Mucosa of descending colon (tissue), 3 donors: ENCODE measurements at regions not wholly inside any gene's neighbourhood (a gene's known extent, or its start where the extent isn't known, plus 50 kb on each side); places are given as distances from the start of the nearest gene placed in this dataset.

Experiments used
- ATAC-seq: fragments of 200-7000 bp; cut with Tn5 transposase; one replicate; pipeline ENCODE4 v1.9.1; 2020; ENCODE audit warnings: mild to moderate bottlenecking, moderate library complexity
- DNase-seq, 3 donors: peaks; one replicate each; pipeline ENCODE4 v3.0.0-alpha.2; 2020
- H3K36me3 ChIP-seq: fragments of 200-600 bp; one replicate; pipeline ENCODE4 v1.8.0; 2021; ENCODE audit warnings: low read depth, mild to moderate bottlenecking
- H3K4me1 ChIP-seq: fragments of 200-600 bp; one replicate; pipeline ENCODE4 v1.8.0; 2021; ENCODE audit warnings: low read depth, mild to moderate bottlenecking
- H3K4me3 ChIP-seq: fragments of 200-600 bp; one replicate; pipeline ENCODE4 v1.8.0; 2021; ENCODE audit warnings: mild to moderate bottlenecking
- H3K9me3 ChIP-seq: fragments of 200-600 bp; one replicate; pipeline ENCODE4 v1.8.0; 2021; ENCODE audit warnings: mild to moderate bottlenecking
- intact Hi-C, 2 donors: fragments of 100-400 bp; cut with DNase I in 1 of 2; cut with micrococcal nuclease in 1 of 2; formaldehyde crosslinking; loops; one replicate each; pipeline versions ENCODE4 v1.11.0 to v1.11.1; 2022; cut with DNase I, micrococcal nuclease
- TF ChIP-seq, protein P1 (sequence below): fragments of 200-600 bp; IDR thresholded peaks from one replicate; pipeline ENCODE4 v1.8.0; 2022; ENCODE audit warnings: antibody characterized with exemption, mild to moderate bottlenecking
- donor health status: DM: no; HTN: no; CAD: no; lungs with moderate emphysema.
- donor health status: DM: no; HTN: no; CAD: no.
- donor health status: DM: no; HTN: yes; CAD: no.

- ATAC-seq: no peak
- intact Hi-C loops: no loop called here
- TF ChIP-seq, protein P1, sequence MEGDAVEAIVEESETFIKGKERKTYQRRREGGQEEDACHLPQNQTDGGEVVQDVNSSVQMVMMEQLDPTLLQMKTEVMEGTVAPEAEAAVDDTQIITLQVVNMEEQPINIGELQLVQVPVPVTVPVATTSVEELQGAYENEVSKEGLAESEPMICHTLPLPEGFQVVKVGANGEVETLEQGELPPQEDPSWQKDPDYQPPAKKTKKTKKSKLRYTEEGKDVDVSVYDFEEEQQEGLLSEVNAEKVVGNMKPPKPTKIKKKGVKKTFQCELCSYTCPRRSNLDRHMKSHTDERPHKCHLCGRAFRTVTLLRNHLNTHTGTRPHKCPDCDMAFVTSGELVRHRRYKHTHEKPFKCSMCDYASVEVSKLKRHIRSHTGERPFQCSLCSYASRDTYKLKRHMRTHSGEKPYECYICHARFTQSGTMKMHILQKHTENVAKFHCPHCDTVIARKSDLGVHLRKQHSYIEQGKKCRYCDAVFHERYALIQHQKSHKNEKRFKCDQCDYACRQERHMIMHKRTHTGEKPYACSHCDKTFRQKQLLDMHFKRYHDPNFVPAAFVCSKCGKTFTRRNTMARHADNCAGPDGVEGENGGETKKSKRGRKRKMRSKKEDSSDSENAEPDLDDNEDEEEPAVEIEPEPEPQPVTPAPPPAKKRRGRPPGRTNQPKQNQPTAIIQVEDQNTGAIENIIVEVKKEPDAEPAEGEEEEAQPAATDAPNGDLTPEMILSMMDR: no peak
- DNase-seq: no peak
- H3K4me3 ChIP-seq: no peak overlapping the region
- peaks cover 5% of the 10 kb centered on the region for H3K4me1 ChIP-seq
- H3K9me3 ChIP-seq: no peaks in the 10 kb centered on the region
- H3K36me3 ChIP-seq: no peaks in the 10 kb centered on the region
Observed at GRCh38 chr17:77736721-77737120, 221.8 kb upstream of the TNRC6C start.

GRCh38 chr17:77737442-77738265 lies 220.8 kb upstream of the TNRC6C start:
- Histone ChIP-seq H3K36me3 (no peaks in the 10 kb centered on the region), H3K4me1 (peaks cover 5% of the 10 kb centered on the region), H3K9me3 (no peaks in the 10 kb centered on the region), H3K4me3 (no peak overlapping the region)
- DNase-seq (no peak), ATAC-seq (no peak)
- TF ChIP-seq, protein P1: no peak
- intact Hi-C loops: no loop called here

GRCh38 chr17:77738751-77739531 lies 219.6 kb upstream of the TNRC6C start:
- DNase-seq: no peak
- H3K4me3 ChIP-seq: no peak overlapping the region
- H3K9me3 ChIP-seq: no peaks in the 10 kb centered on the region
- H3K4me1 ChIP-seq: peaks cover 5% of the 10 kb centered on the region
- TF ChIP-seq, protein P1: no peak
- peak; percentile 47 for ATAC-seq
- intact Hi-C loops: no loop called here
- H3K36me3 ChIP-seq: no peaks in the 10 kb centered on the region

- TF ChIP-seq, protein P1: no peak
- H3K9me3 ChIP-seq: peaks cover 4% of the 10 kb centered on the region
- no peak for DNase-seq
- intact Hi-C loops: no loop called here
- no peak for ATAC-seq
- no peaks in the 10 kb centered on the region for H3K36me3 ChIP-seq
- no peaks in the 10 kb centered on the region for H3K4me1 ChIP-seq
- no peak overlapping the region for H3K4me3 ChIP-seq
Observed at GRCh38 chr17:77740481-77740880, 218.0 kb upstream of the TNRC6C start.

DNA sequence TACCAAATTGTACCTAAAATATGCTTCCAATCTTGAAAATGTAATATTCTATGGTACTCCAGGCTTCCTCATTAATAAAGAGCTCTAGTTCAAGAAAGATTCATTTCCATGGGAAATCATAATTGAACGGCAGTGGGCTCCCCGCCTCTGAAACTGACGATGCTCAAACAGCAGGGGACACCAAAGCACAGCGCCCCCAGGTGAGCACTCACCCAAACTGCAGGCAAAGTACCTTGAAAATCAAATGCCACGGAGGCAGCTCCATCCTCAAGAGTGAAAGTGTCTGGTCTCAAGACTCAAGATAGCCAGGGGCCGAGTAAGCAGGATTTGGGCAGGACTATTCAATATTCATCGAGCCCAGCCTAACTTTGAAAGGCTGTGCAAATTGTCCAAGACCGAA lies 217.4 kb upstream of the TNRC6C start:
- Histone ChIP-seq H3K9me3 (peaks cover 4% of the 10 kb centered on the region), H3K36me3 (no peaks in the 10 kb centered on the region), H3K4me3 (no peak overlapping the region), H3K4me1 (no peaks in the 10 kb centered on the region)
- ATAC-seq: no peak
- intact Hi-C loops: no loop called here
- DNase-seq: peak in 1 of 3 donors; percentile 39
- TF ChIP-seq, protein P1: no peak
